ENCODE measurements at regions not wholly inside any gene's neighbourhood (a gene's known extent, or its start where the extent isn't known, plus 50 kb on each side); places are given as distances from the start of the nearest gene placed in this dataset.

GRCh38 chr7:26512737-26513136 lies 221.1 kb downstream of the SNX10 start:
- Histone ChIP-seq H3K9me3 (ENCODE audit: control insufficient read depth, low read length) (no peaks in the 10 kb centered on the region), H3K4me3 (ENCODE audit: low read length) (no peak overlapping the region), H3K27ac (ENCODE audit: low read depth, low read length) (no peak overlapping the region), H3K4me1 (ENCODE audit: control insufficient read depth, insufficient read depth, low read length) (no peaks in the 10 kb centered on the region), H3K27me3 (ENCODE audit: control insufficient read depth, insufficient read depth, low read length, poor library complexity, severe bottlenecking) (no peaks in the 10 kb centered on the region), H3K36me3 (ENCODE audit: control insufficient read depth, insufficient read depth, low read length) (no peaks in the 10 kb centered on the region), H3K9ac (ENCODE audit: extremely low read depth, low read length, poor library complexity, severe bottlenecking) (no peak overlapping the region)
- Mint-ChIP-seq H3K9me3 (no peaks in the 10 kb centered on the region), H3K4me3 (no peak overlapping the region), H3K4me1 (peaks cover 2% of the 10 kb centered on the region), H3K27me3 (ENCODE audit: insufficient read depth) (no peaks in the 10 kb centered on the region), H3K27ac (no peak overlapping the region), H3K36me3 (ENCODE audit: low read depth) (no peaks in the 10 kb centered on the region)
- TF ChIP-seq CTCF (conservative IDR thresholded peaks at IDR 0.05): no peak
- 93% methylated on average over 3 of the region's 3 CpGs; no CpG with 5 or more reads in 1 of the 2 experiments for WGBS, 2 experiments (ENCODE audit: insufficient coverage in 1 of 2, insufficient read length in 1 of 2)
- no peak for DNase-seq

- Mint-ChIP-seq H3K27me3 (ENCODE audit: insufficient read depth) (no peaks in the 10 kb centered on the region), H3K4me3 (no peak overlapping the region), H3K27ac (no peak overlapping the region), H3K4me1 (no peaks in the 10 kb centered on the region), H3K36me3 (ENCODE audit: low read depth) (no peaks in the 10 kb centered on the region), H3K9me3 (no peaks in the 10 kb centered on the region)
- Histone ChIP-seq H3K4me3 (ENCODE audit: low read length) (no peak overlapping the region), H3K27me3 (ENCODE audit: control insufficient read depth, insufficient read depth, low read length, poor library complexity, severe bottlenecking) (no peaks in the 10 kb centered on the region), H3K9ac (ENCODE audit: extremely low read depth, low read length, poor library complexity, severe bottlenecking) (no peak overlapping the region), H3K4me1 (ENCODE audit: control insufficient read depth, insufficient read depth, low read length) (no peaks in the 10 kb centered on the region), H3K9me3 (ENCODE audit: control insufficient read depth, low read length) (no peaks in the 10 kb centered on the region), H3K36me3 (ENCODE audit: control insufficient read depth, insufficient read depth, low read length) (no peaks in the 10 kb centered on the region), H3K27ac (ENCODE audit: low read depth, low read length) (no peak overlapping the region)
- no peak for DNase-seq
- 93 to 100% methylated on average over 2 of the region's 2 CpGs for WGBS, 2 experiments (ENCODE audit: insufficient coverage in 1 of 2, insufficient read length in 1 of 2)
- no peak for TF ChIP-seq CTCF (conservative IDR thresholded peaks at IDR 0.05)
These were observed 222.3 kb downstream of the SNX10 start for GRCh38 chr7:26513948-26514347.

- Histone ChIP-seq H3K27me3 (ENCODE audit: control insufficient read depth, insufficient read depth, low read length, poor library complexity, severe bottlenecking) (no peaks in the 10 kb centered on the region), H3K27ac (ENCODE audit: low read depth, low read length) (no peak overlapping the region), H3K36me3 (ENCODE audit: control insufficient read depth, insufficient read depth, low read length) (no peaks in the 10 kb centered on the region), H3K9me3 (ENCODE audit: control insufficient read depth, low read length) (no peaks in the 10 kb centered on the region), H3K4me3 (ENCODE audit: low read length) (no peak overlapping the region), H3K9ac (ENCODE audit: extremely low read depth, low read length, poor library complexity, severe bottlenecking) (no peak overlapping the region), H3K4me1 (ENCODE audit: control insufficient read depth, insufficient read depth, low read length) (no peaks in the 10 kb centered on the region)
- no peak overlapping the region for H3K4me3 Mint-ChIP-seq
- H3K4me1 Mint-ChIP-seq: no peaks in the 10 kb centered on the region
- H3K27me3 Mint-ChIP-seq (ENCODE audit: insufficient read depth): no peaks in the 10 kb centered on the region
- no peaks in the 10 kb centered on the region for H3K36me3 Mint-ChIP-seq (ENCODE audit: low read depth)
- TF ChIP-seq CTCF (conservative IDR thresholded peaks at IDR 0.05): no peak
- WGBS, 2 experiments (ENCODE audit: insufficient coverage in 1 of 2, insufficient read length in 1 of 2): 89 to 94% methylated on average over 2 to 5 of the region's 5 CpGs
- no peaks in the 10 kb centered on the region for H3K9me3 Mint-ChIP-seq
- no peak overlapping the region for H3K27ac Mint-ChIP-seq
- DNase-seq: no peak
These were observed 223.0 kb downstream of the SNX10 start for GRCh38 chr7:26514633-26515032.
